T-cell (primary cell): ENCODE measurements at regions not wholly inside any gene's neighbourhood (a gene's known extent, or its start where the extent isn't known, plus 50 kb on each side); places are given as distances from the start of the nearest gene placed in this dataset.

ENCODE experiments used
- ATAC-seq, 4 experiments: fragments of 200-7000 bp in 3 of 4; fragments of 150-1000 bp in 1 of 4; cut with Tn5 transposase; replicated peaks in 1 of 4; 1 replicate in 3 of 4; 2 replicates in 1 of 4; pipeline ENCODE4 v1.10.0; 2021; ENCODE audit warnings: moderate library complexity in 3 of 4, mild to moderate bottlenecking in 2 of 4, moderate number of reproducible peaks in 1 of 4
- CTCF ChIA-PET, 2 donors: fragments of 300-600 bp; sonication (Branson Sonifier 250); formaldehyde crosslinking; loops; one replicate each; lab custom pipeline; 2022; ENCODE audit warnings: antibody characterized with exemption in 2 of 2; lab: Charles Lee
- POLR2A ChIA-PET, 2 donors: fragments of 300-600 bp; sonication (Branson Sonifier 250); formaldehyde crosslinking; loops; one replicate each; lab custom pipeline; 2022; ENCODE audit warnings: antibody characterized with exemption in 2 of 2; lab: Charles Lee
- DNase-seq, 35 experiments: peaks; one replicate each; pipeline versions ENCODE4 v3.0.0 to v3.0.0-alpha.2; 2013 to 2023
- H3K27ac ChIP-seq: one replicate; pipeline ENCODE4 v1.5.1; 2013; ENCODE audit warnings: low read length
- H3K27me3 ChIP-seq, 2 experiments: replicated peaks in 1 of 2; 1 replicate in 1 of 2; 2 replicates in 1 of 2; pipeline versions ENCODE4 v1.6.1 to v1.7.0; 2013; ENCODE audit warnings: low read length in 1 of 2, mixed read lengths in 1 of 2; ENCODE audit not compliant: control insufficient read depth in 2 of 2, insufficient read depth in 2 of 2; ENCODE audit errors: extremely low read depth in 1 of 2
- H3K36me3 ChIP-seq, 2 donors: 1 replicate in 1 of 2; 2 replicates in 1 of 2; pipeline versions ENCODE4 v1.6.1 to v1.7.0; 2013; ENCODE audit warnings: low read length in 1 of 2; ENCODE audit not compliant: control insufficient read depth in 2 of 2, insufficient read depth in 1 of 2; ENCODE audit errors: extremely low read depth in 1 of 2
- H3K4me1 ChIP-seq, 2 experiments: 1 replicate in 1 of 2; 2 replicates in 1 of 2; pipeline versions ENCODE4 v1.6.1 to v1.7.0; 2013; ENCODE audit warnings: low read length in 2 of 2, mixed read lengths in 1 of 2; ENCODE audit not compliant: insufficient read depth in 2 of 2, control insufficient read depth in 1 of 2; ENCODE audit errors: extremely low read depth in 1 of 2
- H3K4me3 ChIP-seq, 2 donors: 1 replicate in 1 of 2; 2 replicates in 1 of 2; pipeline versions ENCODE4 v1.5.1 to v1.7.0; 2013; ENCODE audit warnings: mild to moderate bottlenecking in 2 of 2, low read length in 1 of 2, moderate library complexity in 1 of 2; ENCODE audit not compliant: control insufficient read depth in 1 of 2; ENCODE audit errors: extremely low read depth in 1 of 2
- H3K9me3 ChIP-seq: 2 replicates; pipeline ENCODE4 v1.7.0; 2013
- H3K27ac Mint-ChIP-seq, 2 donors: one replicate each; pipeline ENCODE4 v1.8.0; 2020 to 2021; ENCODE audit warnings: mild to moderate bottlenecking in 2 of 2, mixed read lengths in 2 of 2
- H3K27me3 Mint-ChIP-seq, 2 donors: one replicate each; pipeline ENCODE4 v1.8.0; 2021 to 2022; ENCODE audit warnings: mixed read lengths in 2 of 2
- H3K36me3 Mint-ChIP-seq: one replicate; pipeline ENCODE4 v1.8.0; 2021; ENCODE audit warnings: mixed read lengths
- H3K4me1 Mint-ChIP-seq, 3 donors: one replicate each; pipeline ENCODE4 v1.8.0; 2020 to 2022; ENCODE audit warnings: mixed read lengths in 3 of 3, mild to moderate bottlenecking in 1 of 3
- H3K4me3 Mint-ChIP-seq, 3 donors: one replicate each; pipeline ENCODE4 v1.8.0; 2020 to 2022; ENCODE audit warnings: mild to moderate bottlenecking in 3 of 3, mixed read lengths in 3 of 3, moderate library complexity in 3 of 3
- H3K9me3 Mint-ChIP-seq, 3 donors: one replicate each; pipeline ENCODE4 v1.8.0; 2020 to 2022; ENCODE audit warnings: mixed read lengths in 3 of 3
- WGBS: methylation state at CpG from one replicate; pipeline ENCODE4 v1.1.5; 2013; ENCODE audit warnings: missing lambda C conversion rate; ENCODE audit not compliant: insufficient coverage; 5-methylcytosine and 5-hydroxymethylcytosine counted together

DNA sequence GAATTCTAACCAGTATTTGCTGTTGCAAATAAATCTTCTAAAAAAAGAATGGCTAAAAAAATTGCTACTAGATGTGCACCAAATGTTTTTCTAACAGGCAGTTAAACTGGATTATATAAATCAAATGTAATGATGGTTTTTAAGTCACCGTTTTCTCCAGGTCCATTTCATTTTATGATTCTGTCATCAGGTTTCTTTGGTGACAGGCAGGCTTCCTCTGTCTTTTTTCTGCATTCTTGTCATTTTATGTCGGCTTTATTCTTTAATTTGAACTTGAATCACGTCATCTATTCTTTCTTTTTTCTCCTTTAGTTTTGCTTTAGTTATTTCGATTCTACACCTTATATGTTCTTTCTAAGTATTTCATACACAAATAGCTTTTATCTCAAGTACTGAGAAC lies 212.5 kb downstream of the SOCS6 start:
- CTCF ChIA-PET = no interaction called here

GRCh38 chr18:70500748-70501147 lies 211.9 kb downstream of the SOCS6 start:
- no peak overlapping the region for H3K27ac ChIP-seq
- no peaks in the 10 kb centered on the region for H3K27me3 ChIP-seq
- ChIA-PET POLR2A (interaction anchor here in 1 of 2 donors (0.6 to 0.7 kb wide), 2 partner anchors 87 to 1702 kb away, joined by 3 to 9 read pairs; no protein-coding TSS in a partner anchor), CTCF (no interaction called here)
- DNase-seq = no peak
- no peak overlapping the region for H3K4me3 ChIP-seq
- H3K4me1 Mint-ChIP-seq = peaks cover 0 to 2% (median 0%) of the 10 kb centered on the region in 3 donors
- no peaks in the 10 kb centered on the region for H3K9me3 ChIP-seq
- no CpG with 5 or more reads among the region's 2 CpGs for WGBS
- peaks cover 0 to 5% of the 10 kb centered on the region in 2 donors for H3K27me3 Mint-ChIP-seq
- no peak overlapping the region for H3K4me3 Mint-ChIP-seq
- H3K36me3 Mint-ChIP-seq = no peaks in the 10 kb centered on the region
- no peak for ATAC-seq
- no peaks in the 10 kb centered on the region for H3K9me3 Mint-ChIP-seq
- H3K27ac Mint-ChIP-seq = no peak overlapping the region
- no peaks in the 10 kb centered on the region for H3K36me3 ChIP-seq
- no peaks in the 10 kb centered on the region for H3K4me1 ChIP-seq

More for the DNA sequence above, 212.5 kb downstream of the SOCS6 start:
- 83% methylated on average over 1 of the region's 4 CpGs for WGBS
- H3K36me3 ChIP-seq = no peaks in the 10 kb centered on the region
- no peaks in the 10 kb centered on the region for H3K36me3 Mint-ChIP-seq
- no peak overlapping the region for H3K4me3 Mint-ChIP-seq
- no peaks in the 10 kb centered on the region for H3K9me3 Mint-ChIP-seq
- no peak overlapping the region for H3K4me3 ChIP-seq
- H3K4me1 Mint-ChIP-seq = peaks cover 0 to 2% (median 0%) of the 10 kb centered on the region in 3 donors
- POLR2A ChIA-PET = interaction anchor here in 1 of 2 donors (0.7 kb wide), 1 partner anchor 307 kb away, joined by 4 read pairs; no protein-coding TSS in a partner anchor
- H3K9me3 ChIP-seq = no peaks in the 10 kb centered on the region
- ATAC-seq = no peak
- no peaks in the 10 kb centered on the region for H3K4me1 ChIP-seq
- H3K27ac ChIP-seq = no peak overlapping the region
- no peak for DNase-seq
- peaks cover 0 to 6% of the 10 kb centered on the region in 2 donors for H3K27me3 Mint-ChIP-seq
- H3K27ac Mint-ChIP-seq = no peak overlapping the region
- no peaks in the 10 kb centered on the region for H3K27me3 ChIP-seq

- no peaks in the 10 kb centered on the region for H3K27me3 ChIP-seq
- no peaks in the 10 kb centered on the region for H3K9me3 Mint-ChIP-seq
- H3K36me3 Mint-ChIP-seq = no peaks in the 10 kb centered on the region
- H3K4me1 ChIP-seq = no peaks in the 10 kb centered on the region
- DNase-seq (peak in 15 of 35 experiments; percentile 2 to 47 (median 10)), ATAC-seq (peak in 1 of 4 experiments; percentile 20)
- ChIA-PET POLR2A (no interaction called here), CTCF (no interaction called here)
- H3K9me3 ChIP-seq = no peaks in the 10 kb centered on the region
- no peaks in the 10 kb centered on the region for H3K27me3 Mint-ChIP-seq
- WGBS = 83% methylated on average over 30 of the region's 31 CpGs
- no peak overlapping the region for H3K4me3 ChIP-seq
- H3K4me1 Mint-ChIP-seq = peaks cover 0 to 2% (median 0%) of the 10 kb centered on the region in 3 donors
- H3K27ac Mint-ChIP-seq = no peak overlapping the region
- no peak overlapping the region for H3K4me3 Mint-ChIP-seq
- H3K36me3 ChIP-seq = no peaks in the 10 kb centered on the region
- no peak overlapping the region for H3K27ac ChIP-seq
Measured at GRCh38 chr18:70499218-70499691, 210.4 kb downstream of the SOCS6 start.

- no peaks in the 10 kb centered on the region for H3K9me3 ChIP-seq
- 64% methylated on average over 5 of the region's 8 CpGs for WGBS
- no peak for DNase-seq
- no peak for ATAC-seq
- H3K27ac ChIP-seq = no peak overlapping the region
- H3K4me3 Mint-ChIP-seq = no peak overlapping the region
- H3K36me3 ChIP-seq = no peaks in the 10 kb centered on the region
- peaks cover 0 to 6% (median 2%) of the 10 kb centered on the region in 3 donors for H3K4me1 Mint-ChIP-seq
- no peak overlapping the region for H3K27ac Mint-ChIP-seq
- no peaks in the 10 kb centered on the region for H3K9me3 Mint-ChIP-seq
- no peaks in the 10 kb centered on the region for H3K27me3 Mint-ChIP-seq
- no peaks in the 10 kb centered on the region for H3K36me3 Mint-ChIP-seq
- H3K4me3 ChIP-seq = no peak overlapping the region
- ChIA-PET CTCF (interaction anchor here (0.5 to 1.4 kb wide), 3 partner anchors 9 to 694 kb away, joined by 3 to 5 read pairs (median 5); no protein-coding TSS in a partner anchor), POLR2A (no interaction called here)
- no peaks in the 10 kb centered on the region for H3K4me1 ChIP-seq
- H3K27me3 ChIP-seq = no peaks in the 10 kb centered on the region
Measured at GRCh38 chr18:70496353-70497294, 207.8 kb downstream of the SOCS6 start.

DNA sequence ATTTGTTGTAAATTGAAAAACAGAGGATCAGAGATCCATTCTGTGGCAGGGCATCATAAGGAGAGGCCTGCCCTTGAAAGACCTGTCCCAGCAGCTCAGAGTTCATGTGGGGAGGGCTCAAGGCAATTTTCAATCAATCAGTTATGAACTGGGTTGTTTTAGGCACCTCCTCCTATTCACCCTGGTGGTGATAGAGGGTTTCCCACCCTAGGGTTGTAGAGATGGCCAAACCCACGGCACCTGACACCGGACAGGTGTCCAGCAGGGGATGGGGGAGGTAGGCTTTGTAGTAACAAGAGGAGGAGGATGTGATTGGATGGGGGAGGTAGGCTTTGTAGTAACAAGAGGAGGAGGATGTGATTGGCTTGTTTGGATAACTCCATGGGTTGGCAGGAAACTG lies 205.7 kb downstream of the SOCS6 start:
- CTCF ChIA-PET = no interaction called here
- Mint-ChIP-seq H3K4me3 (no peak overlapping the region), H3K4me1 (peaks cover 7 to 15% (median 7%) of the 10 kb centered on the region in 3 donors), H3K36me3 (no peaks in the 10 kb centered on the region), H3K27ac (no peak overlapping the region), H3K9me3 (no peaks in the 10 kb centered on the region), H3K27me3 (peaks cover 0 to 4% of the 10 kb centered on the region in 2 donors)
- WGBS = 80% methylated on average over 2 of the region's 2 CpGs
- ATAC-seq (no peak), DNase-seq (no peak)
- Histone ChIP-seq H3K27me3 (no peaks in the 10 kb centered on the region), H3K4me3 (no peak overlapping the region), H3K27ac (no peak overlapping the region), H3K4me1 (no peaks in the 10 kb centered on the region), H3K9me3 (no peaks in the 10 kb centered on the region), H3K36me3 (no peaks in the 10 kb centered on the region)
- POLR2A ChIA-PET = no interaction called here

- no peaks in the 10 kb centered on the region for H3K27me3 ChIP-seq
- ChIA-PET POLR2A (no interaction called here), CTCF (interaction anchor here (0.5 to 0.7 kb wide), 3 partner anchors 529 to 1702 kb away, joined by 3 to 4 read pairs (median 3); no protein-coding TSS in a partner anchor)
- Mint-ChIP-seq H3K27me3 (peaks cover 0 to 4% of the 10 kb centered on the region in 2 donors), H3K4me1 (peaks cover 5 to 15% (median 7%) of the 10 kb centered on the region in 3 donors), H3K27ac (no peak overlapping the region), H3K36me3 (no peaks in the 10 kb centered on the region), H3K9me3 (no peaks in the 10 kb centered on the region), H3K4me3 (no peak overlapping the region)
- no peak overlapping the region for H3K27ac ChIP-seq
- WGBS = 84% methylated on average over 9 of the region's 9 CpGs
- DNase-seq (no peak), ATAC-seq (no peak)
- H3K36me3 ChIP-seq = no peaks in the 10 kb centered on the region
- no peak overlapping the region for H3K4me3 ChIP-seq
- H3K9me3 ChIP-seq = no peaks in the 10 kb centered on the region
- no peaks in the 10 kb centered on the region for H3K4me1 ChIP-seq
Measured at GRCh38 chr18:70493461-70493860, 204.6 kb downstream of the SOCS6 start.
